OCI-LY7 (cell line): ENCODE measurements at regions not wholly inside any gene's neighbourhood (a gene's known extent, or its start where the extent isn't known, plus 50 kb on each side); places are given as distances from the start of the nearest gene placed in this dataset.
"Not testable (repeated sequence)": the region's sequence is repeated elsewhere in the genome, so short reads cannot be mapped to it uniquely, and the experiment has no call there.

ENCODE experiments used
- BruUV-seq: library from RNA; stranded (reverse); fragments of 400-500 nt; replicated peaks from 2 replicates; lab custom pipeline; 2021; lab: Mats Ljungman, UMichigan
- CTCF ChIA-PET: fragments of 300-600 bp; sonication (Branson Sonifier 250); formaldehyde crosslinking; loops from one replicate; lab custom pipeline; 2022; ENCODE audit warnings: antibody characterized with exemption; ENCODE audit not compliant: unreplicated experiment; lab: Charles Lee
- POLR2A ChIA-PET: fragments of 300-600 bp; sonication (Branson Sonifier 250); formaldehyde crosslinking; loops from one replicate; lab custom pipeline; 2022; ENCODE audit warnings: antibody characterized with exemption; lab: Charles Lee
- DNase-seq: peaks from one replicate; pipeline ENCODE4 v3.0.0-alpha.2; 2015; ENCODE audit warnings: low spot score
- H2AFZ ChIP-seq: fragments of 200-600 bp; sonication (generic), shearing (Covaris generic); 2 replicates; pipeline ENCODE4 v1.6.1; 2014; ENCODE audit warnings: mild to moderate bottlenecking, antibody characterized with exemption, low read length, moderate library complexity
- H3K27ac ChIP-seq: fragments of 200-600 bp; sonication (generic); 2 replicates; pipeline ENCODE4 v1.5.1; 2014; ENCODE audit warnings: mixed run types, low read depth, mild to moderate bottlenecking, moderate library complexity, low read length, inconsistent platforms; ENCODE audit not compliant: poor library complexity, severe bottlenecking
- H3K36me3 ChIP-seq: fragments of 200-600 bp; sonication (generic); 2 replicates; pipeline ENCODE4 v1.6.1; 2014; ENCODE audit warnings: mild to moderate bottlenecking, antibody characterized with exemption, low read length, moderate library complexity, mixed read lengths; ENCODE audit not compliant: insufficient read depth
- H3K4me1 ChIP-seq: fragments of 200-600 bp; sonication (generic); 2 replicates; pipeline ENCODE4 v1.5.1; 2014; ENCODE audit warnings: mild to moderate bottlenecking, low read length; ENCODE audit not compliant: insufficient read depth, poor library complexity, severe bottlenecking
- H3K4me2 ChIP-seq: fragments of 200-600 bp; sonication (generic); 2 replicates; pipeline ENCODE4 v1.6.1; 2014; ENCODE audit warnings: mild to moderate bottlenecking, low read length
- H3K4me3 ChIP-seq: fragments of 200-600 bp; sonication (generic); 2 replicates; pipeline ENCODE4 v1.5.1; 2014; ENCODE audit warnings: mild to moderate bottlenecking, low read depth, low read length; ENCODE audit not compliant: poor library complexity, severe bottlenecking
- H3K79me2 ChIP-seq: fragments of 200-600 bp; sonication (generic); 2 replicates; pipeline ENCODE4 v1.6.1; 2016; ENCODE audit warnings: low read depth, mild to moderate bottlenecking, low read length, moderate library complexity, mixed read lengths; ENCODE audit not compliant: insufficient read depth
- H3K9me2 ChIP-seq: fragments of 200-600 bp; sonication (generic); 2 replicates; pipeline ENCODE4 v1.6.1; 2016; ENCODE audit warnings: mild to moderate bottlenecking, low read length, mixed read lengths; ENCODE audit not compliant: insufficient read depth
- H3K9me3 ChIP-seq: fragments of 200-600 bp; sonication (generic); 2 replicates; pipeline ENCODE4 v1.6.1; 2014; ENCODE audit warnings: mild to moderate bottlenecking, mixed run types, low read length, mixed read lengths
- H4K20me1 ChIP-seq: fragments of 200-600 bp; sonication (generic); 2 replicates; pipeline ENCODE4 v1.6.1; 2014; ENCODE audit warnings: mild to moderate bottlenecking, antibody characterized with exemption, low read length, moderate library complexity, mixed read lengths; ENCODE audit not compliant: insufficient read depth
- EZH2phosphoT487 ChIP-seq: fragments of 200-600 bp; sonication (generic); IDR thresholded peaks from 2 replicates; pipeline ENCODE4 v1.6.1; 2018; ENCODE audit warnings: low read depth, borderline replicate concordance, mild to moderate bottlenecking, mixed run types, antibody characterized with exemption, low read length, moderate library complexity, mixed read lengths
- intact Hi-C: fragments of 100-400 bp; cut with micrococcal nuclease; formaldehyde crosslinking; loops from one replicate; pipeline ENCODE4 v1.10.0; 2022; ENCODE audit not compliant: unreplicated experiment
- TF ChIP-seq, protein P1 (sequence below): fragments of 200-600 bp; sonication (generic); conservative IDR thresholded peaks from 2 replicates; pipeline ENCODE4 v1.5.1; 2014; ENCODE audit warnings: mild to moderate bottlenecking, antibody characterized with exemption, low read length, moderate library complexity, mixed read lengths

- Histone ChIP-seq H3K79me2 (no peaks in the 10 kb centered on the region), H3K36me3 (no peaks in the 10 kb centered on the region), H3K4me1 (no peaks in the 10 kb centered on the region), H2AFZ (no peak overlapping the region), H3K4me2 (no peak overlapping the region), H3K4me3 (no peak overlapping the region), H3K9me2 (no peaks in the 10 kb centered on the region), H3K27ac (no peak overlapping the region), H4K20me1 (no peaks in the 10 kb centered on the region), H3K9me3 (no peaks in the 10 kb centered on the region)
- intact Hi-C loops, result no loop called here
- TF ChIP-seq, protein P1, sequence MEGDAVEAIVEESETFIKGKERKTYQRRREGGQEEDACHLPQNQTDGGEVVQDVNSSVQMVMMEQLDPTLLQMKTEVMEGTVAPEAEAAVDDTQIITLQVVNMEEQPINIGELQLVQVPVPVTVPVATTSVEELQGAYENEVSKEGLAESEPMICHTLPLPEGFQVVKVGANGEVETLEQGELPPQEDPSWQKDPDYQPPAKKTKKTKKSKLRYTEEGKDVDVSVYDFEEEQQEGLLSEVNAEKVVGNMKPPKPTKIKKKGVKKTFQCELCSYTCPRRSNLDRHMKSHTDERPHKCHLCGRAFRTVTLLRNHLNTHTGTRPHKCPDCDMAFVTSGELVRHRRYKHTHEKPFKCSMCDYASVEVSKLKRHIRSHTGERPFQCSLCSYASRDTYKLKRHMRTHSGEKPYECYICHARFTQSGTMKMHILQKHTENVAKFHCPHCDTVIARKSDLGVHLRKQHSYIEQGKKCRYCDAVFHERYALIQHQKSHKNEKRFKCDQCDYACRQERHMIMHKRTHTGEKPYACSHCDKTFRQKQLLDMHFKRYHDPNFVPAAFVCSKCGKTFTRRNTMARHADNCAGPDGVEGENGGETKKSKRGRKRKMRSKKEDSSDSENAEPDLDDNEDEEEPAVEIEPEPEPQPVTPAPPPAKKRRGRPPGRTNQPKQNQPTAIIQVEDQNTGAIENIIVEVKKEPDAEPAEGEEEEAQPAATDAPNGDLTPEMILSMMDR, result no peak
- TF ChIP-seq EZH2phosphoT487, result no peak
- CTCF ChIA-PET, result no interaction called here
- no TSS peak for BruUV-seq
- DNase-seq, result no peak
- POLR2A ChIA-PET, result interaction anchor here (0.7 to 0.9 kb wide), 2 partner anchors 34 to 444 kb away, joined by 3 read pairs; no protein-coding TSS in a partner anchor
These were observed 1002.0 kb downstream of the GATA3 start for GRCh38 chr10:9056521-9056920.

DNA sequence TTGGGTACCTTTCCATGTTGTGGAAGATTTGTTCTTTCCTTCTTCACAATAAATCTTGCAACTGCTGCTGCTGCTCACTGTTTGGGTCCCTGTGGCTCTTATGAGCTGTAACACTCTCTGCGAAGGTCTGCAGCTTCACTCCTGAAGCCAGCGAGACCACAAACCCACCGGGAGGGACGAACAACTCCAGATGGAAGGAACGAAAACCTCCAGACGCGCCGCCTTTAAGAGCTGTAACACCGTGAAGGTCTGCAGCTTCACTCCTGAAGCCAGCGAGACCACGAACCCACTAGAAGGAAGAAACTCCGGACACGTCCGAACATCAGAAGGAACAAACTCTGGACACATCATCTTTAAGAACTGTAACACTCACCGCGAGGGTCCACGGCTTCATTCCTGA is 1002.8 kb downstream of the GATA3 start:
- H2AFZ ChIP-seq, H3K4me2 ChIP-seq, H3K4me3 ChIP-seq, CTCF ChIA-PET, H3K79me2 ChIP-seq, H3K4me1 ChIP-seq, H3K9me3 ChIP-seq, H3K27ac ChIP-seq, intact Hi-C loops, H3K36me3 ChIP-seq, H4K20me1 ChIP-seq, POLR2A ChIA-PET, H3K9me2 ChIP-seq, DNase-seq, BruUV-seq: not testable (repeated sequence)

DNA sequence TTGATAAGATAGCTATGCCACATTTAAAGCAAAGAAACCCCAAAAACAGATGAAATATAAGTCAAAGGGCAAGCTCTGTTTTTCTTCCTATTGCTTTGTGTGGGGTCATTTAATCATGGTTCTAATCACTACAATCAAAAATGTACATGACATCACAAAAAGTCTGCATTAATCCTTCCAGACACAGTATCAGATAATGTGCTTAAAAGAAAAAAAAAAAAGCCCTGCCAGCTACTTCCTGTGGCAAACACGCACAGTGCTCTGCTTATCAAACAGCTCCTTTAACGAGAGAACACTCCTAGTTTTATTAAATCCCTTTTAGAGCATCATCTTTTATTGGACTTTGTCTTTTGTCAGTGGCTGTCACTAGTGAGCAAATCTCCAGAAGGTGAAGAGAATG is 1005.8 kb downstream of the GATA3 start:
- CTCF ChIA-PET, result no interaction called here

More for the DNA sequence above, 1005.8 kb downstream of the GATA3 start:
- POLR2A ChIA-PET, result interaction anchor here (0.6 to 0.7 kb wide), 3 partner anchors 266 to 1084 kb away, joined by 3 to 4 read pairs (median 3); no protein-coding TSS in a partner anchor
- intact Hi-C loops, result no loop called here
- TF ChIP-seq, protein P1, result no peak
- no peak for TF ChIP-seq EZH2phosphoT487
- H3K27ac ChIP-seq, result no peak overlapping the region
- H3K9me3 ChIP-seq, result no peaks in the 10 kb centered on the region
- H3K4me1 ChIP-seq, result no peaks in the 10 kb centered on the region
- H3K4me2 ChIP-seq, result no peak overlapping the region
- BruUV-seq, result no TSS peak
- no peak overlapping the region for H3K4me3 ChIP-seq
- no peaks in the 10 kb centered on the region for H4K20me1 ChIP-seq
- H3K79me2 ChIP-seq, result no peaks in the 10 kb centered on the region
- H3K9me2 ChIP-seq, result no peaks in the 10 kb centered on the region
- DNase-seq, result no peak
- H2AFZ ChIP-seq, result no peak overlapping the region
- H3K36me3 ChIP-seq, result no peaks in the 10 kb centered on the region
